ENCODE measurements at regions not wholly inside any gene's neighbourhood (a gene's known extent, or its start where the extent isn't known, plus 50 kb on each side); places are given as distances from the start of the nearest gene placed in this dataset.

DNA sequence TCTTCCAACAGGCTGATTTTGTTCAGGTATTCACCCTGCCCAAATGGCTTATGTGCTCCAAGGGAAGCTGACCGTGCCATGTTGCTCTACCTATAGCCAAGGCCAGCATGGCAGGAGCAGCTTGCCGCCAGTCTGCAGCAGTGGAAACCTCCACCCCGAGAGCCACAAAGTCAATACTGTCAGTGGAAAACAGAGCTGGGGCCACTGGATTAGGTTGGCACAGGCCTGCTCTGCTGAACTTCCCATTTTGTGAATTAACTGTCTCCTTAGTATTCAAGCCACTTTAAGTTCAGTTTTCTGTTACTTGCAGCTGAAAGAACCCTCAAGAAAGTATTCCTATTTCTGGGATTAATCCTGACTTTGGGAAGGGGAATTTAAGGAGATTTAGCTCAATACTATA is 63.8 kb upstream of the XCR1 start:
- TF ChIP-seq, protein P1, sequence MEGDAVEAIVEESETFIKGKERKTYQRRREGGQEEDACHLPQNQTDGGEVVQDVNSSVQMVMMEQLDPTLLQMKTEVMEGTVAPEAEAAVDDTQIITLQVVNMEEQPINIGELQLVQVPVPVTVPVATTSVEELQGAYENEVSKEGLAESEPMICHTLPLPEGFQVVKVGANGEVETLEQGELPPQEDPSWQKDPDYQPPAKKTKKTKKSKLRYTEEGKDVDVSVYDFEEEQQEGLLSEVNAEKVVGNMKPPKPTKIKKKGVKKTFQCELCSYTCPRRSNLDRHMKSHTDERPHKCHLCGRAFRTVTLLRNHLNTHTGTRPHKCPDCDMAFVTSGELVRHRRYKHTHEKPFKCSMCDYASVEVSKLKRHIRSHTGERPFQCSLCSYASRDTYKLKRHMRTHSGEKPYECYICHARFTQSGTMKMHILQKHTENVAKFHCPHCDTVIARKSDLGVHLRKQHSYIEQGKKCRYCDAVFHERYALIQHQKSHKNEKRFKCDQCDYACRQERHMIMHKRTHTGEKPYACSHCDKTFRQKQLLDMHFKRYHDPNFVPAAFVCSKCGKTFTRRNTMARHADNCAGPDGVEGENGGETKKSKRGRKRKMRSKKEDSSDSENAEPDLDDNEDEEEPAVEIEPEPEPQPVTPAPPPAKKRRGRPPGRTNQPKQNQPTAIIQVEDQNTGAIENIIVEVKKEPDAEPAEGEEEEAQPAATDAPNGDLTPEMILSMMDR (IDR thresholded peaks at IDR 0.05) = no peak
- TF ChIP-seq EP300 (IDR thresholded peaks at IDR 0.05) (no peak), POLR2A (IDR thresholded peaks at IDR 0.05) (no peak), POLR2AphosphoS5 (IDR thresholded peaks at IDR 0.05) (no peak)

All from gastroesophageal sphincter (tissue), 3 donors.